ENCODE measurements at regions not wholly inside any gene's neighbourhood (a gene's known extent, or its start where the extent isn't known, plus 50 kb on each side); places are given as distances from the start of the nearest gene placed in this dataset.

DNA sequence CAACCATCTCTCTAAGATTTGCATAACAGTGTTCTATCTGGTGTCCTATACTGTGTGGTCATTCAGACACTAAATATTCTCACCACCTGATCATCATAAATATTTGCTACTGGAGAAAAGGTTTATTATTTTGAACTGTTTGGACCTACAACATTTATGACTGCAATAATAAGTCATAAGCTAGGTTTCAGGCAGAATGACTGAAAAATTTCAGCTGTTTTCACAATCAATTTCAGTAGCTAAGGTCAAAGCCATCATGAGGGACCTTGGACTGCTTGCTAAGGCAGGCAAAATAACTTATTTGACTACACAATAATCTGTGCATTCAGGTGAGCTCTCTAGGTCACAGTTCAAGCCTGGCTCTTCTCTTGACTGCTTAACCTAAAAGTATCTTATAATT, 425.5 kb upstream of the CDH2 start:
- TF ChIP-seq POLR2A (IDR thresholded peaks at IDR 0.05; ENCODE audit: low read length), result no peak
- no peak for TF ChIP-seq GATA1 (IDR thresholded peaks at IDR 0.05; ENCODE audit: low read depth, low read length)

All from erythroblast (primary cell).